ENCODE measurements at regions not wholly inside any gene's neighbourhood (a gene's known extent, or its start where the extent isn't known, plus 50 kb on each side); places are given as distances from the start of the nearest gene placed in this dataset.

- TF ChIP-seq CTCF (IDR thresholded peaks at IDR 0.05), result no peak
- no peak for TF ChIP-seq ZFX (IDR thresholded peaks at IDR 0.05; ENCODE audit: borderline replicate concordance)
These were observed 51.1 kb upstream of the ZNF236 start for GRCh38 chr18:76771192-76771799.
